SU-DHL-6 (cell line): ENCODE measurements at regions not wholly inside any gene's neighbourhood (a gene's known extent, or its start where the extent isn't known, plus 50 kb on each side); places are given as distances from the start of the nearest gene placed in this dataset.

Experiments used
- H2AFZ ChIP-seq: fragments of 200-600 bp; sonication (generic); 2 replicates; pipeline ENCODE4 v1.6.1; 2014; ENCODE audit warnings: low read depth, mild to moderate bottlenecking, moderate library complexity, mixed read lengths, antibody characterized with exemption, low read length; ENCODE audit not compliant: severe bottlenecking
- H3F3A ChIP-seq: fragments of 200-600 bp; shearing (Covaris generic); 2 replicates; pipeline ENCODE4 v1.6.0; 2016; ENCODE audit warnings: antibody characterized with exemption, mild to moderate bottlenecking; ENCODE audit not compliant: insufficient read depth
- H3K27ac ChIP-seq: fragments of 200-600 bp; sonication (generic); 2 replicates; pipeline ENCODE4 v1.5.1; 2016; ENCODE audit warnings: low read depth, mild to moderate bottlenecking, low read length, moderate library complexity, mixed read lengths
- H3K27me3 ChIP-seq: fragments of 200-600 bp; sonication (generic), shearing (Covaris generic); 2 replicates; pipeline ENCODE4 v1.6.0; 2014; ENCODE audit warnings: mild to moderate bottlenecking, low read length
- H3K36me3 ChIP-seq: fragments of 200-600 bp; sonication (generic); 2 replicates; pipeline ENCODE4 v1.6.1; 2014; ENCODE audit warnings: mild to moderate bottlenecking, low read length, mixed read lengths
- H3K4me2 ChIP-seq: fragments of 300-600, 200-600 bp; shearing (Covaris generic), sonication (generic); 2 replicates; pipeline ENCODE4 v1.6.0; 2014; ENCODE audit warnings: low read length, low read depth, mild to moderate bottlenecking; ENCODE audit not compliant: poor library complexity, severe bottlenecking
- H3K4me3 ChIP-seq: fragments of 200-600 bp; sonication (generic); 2 replicates; pipeline ENCODE4 v1.5.1; 2014; ENCODE audit warnings: antibody characterized with exemption, low read length, mild to moderate bottlenecking, mixed read lengths; ENCODE audit not compliant: insufficient read depth, poor library complexity, severe bottlenecking
- H3K79me2 ChIP-seq: fragments of 200-600 bp; sonication (generic); 2 replicates; pipeline ENCODE4 v1.6.1; 2014; ENCODE audit warnings: mild to moderate bottlenecking, low read length, moderate library complexity; ENCODE audit not compliant: insufficient read depth
- H3K9ac ChIP-seq: fragments of 200-600 bp; sonication (generic); 2 replicates; pipeline ENCODE4 v1.7.0; 2014; ENCODE audit warnings: mild to moderate bottlenecking, low read length
- H3K9me2 ChIP-seq: fragments of 200-600 bp; sonication (generic); replicated peaks from 2 replicates; pipeline ENCODE4 v1.6.1; 2014; ENCODE audit warnings: low read length; ENCODE audit not compliant: insufficient read depth
- H3K9me3 ChIP-seq: fragments of 200-600 bp; sonication (generic); 2 replicates; pipeline ENCODE4 v1.6.1; 2014; ENCODE audit warnings: low read length, mixed read lengths; ENCODE audit not compliant: insufficient read depth
- H4K20me1 ChIP-seq: fragments of 200-600 bp; sonication (generic); 2 replicates; pipeline ENCODE4 v1.6.1; 2014; ENCODE audit warnings: low read depth, mild to moderate bottlenecking, antibody characterized with exemption, low read length, moderate library complexity, mixed read lengths
- CTCF ChIP-seq: fragments of 200-600 bp; sonication (generic); IDR thresholded peaks from one replicate; pipeline ENCODE4 v1.5.1; 2017; ENCODE audit warnings: antibody characterized with exemption, mild to moderate bottlenecking, low read length, moderate library complexity; ENCODE audit not compliant: insufficient read depth, poor library complexity, severe bottlenecking
- EZH2phosphoT487 ChIP-seq: fragments of 200-600 bp; sonication (generic), shearing (Covaris generic); conservative IDR thresholded peaks from 2 replicates; pipeline ENCODE4 v1.6.1; 2018; ENCODE audit warnings: mild to moderate bottlenecking, antibody characterized with exemption, low read length, moderate library complexity, mixed read lengths

DNA sequence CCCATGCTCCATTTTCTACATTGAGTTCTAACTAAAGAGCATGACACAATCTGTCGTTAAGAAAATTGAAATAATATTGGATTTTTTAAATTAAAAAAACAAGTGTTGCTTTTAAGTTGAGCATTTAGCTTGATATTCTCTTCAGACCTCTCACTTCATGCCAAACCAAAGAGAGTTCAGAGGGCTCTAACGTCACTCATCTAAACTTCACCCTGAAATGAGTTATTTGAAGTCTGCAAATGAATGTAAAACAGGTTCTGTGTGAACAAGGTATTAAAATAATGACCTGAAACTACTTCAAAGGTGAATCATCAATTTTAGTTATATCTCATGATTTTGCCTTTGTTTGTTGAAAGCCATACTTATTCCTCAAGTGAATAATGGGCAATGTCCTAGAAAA, 61.8 kb downstream of the MRPL57 start:
- Histone ChIP-seq H4K20me1 (no peaks in the 10 kb centered on the region), H3K27ac (no peak overlapping the region), H3K27me3 (no peaks in the 10 kb centered on the region), H2AFZ (no peak overlapping the region), H3F3A (no peaks in the 10 kb centered on the region), H3K9ac (no peak overlapping the region), H3K9me2 (no peaks in the 10 kb centered on the region), H3K36me3 (no peaks in the 10 kb centered on the region), H3K79me2 (no peaks in the 10 kb centered on the region), H3K9me3 (no peaks in the 10 kb centered on the region), H3K4me2 (no peak overlapping the region), H3K4me3 (no peak overlapping the region)
- TF ChIP-seq EZH2phosphoT487 = no peak
- TF ChIP-seq CTCF = no peak

DNA sequence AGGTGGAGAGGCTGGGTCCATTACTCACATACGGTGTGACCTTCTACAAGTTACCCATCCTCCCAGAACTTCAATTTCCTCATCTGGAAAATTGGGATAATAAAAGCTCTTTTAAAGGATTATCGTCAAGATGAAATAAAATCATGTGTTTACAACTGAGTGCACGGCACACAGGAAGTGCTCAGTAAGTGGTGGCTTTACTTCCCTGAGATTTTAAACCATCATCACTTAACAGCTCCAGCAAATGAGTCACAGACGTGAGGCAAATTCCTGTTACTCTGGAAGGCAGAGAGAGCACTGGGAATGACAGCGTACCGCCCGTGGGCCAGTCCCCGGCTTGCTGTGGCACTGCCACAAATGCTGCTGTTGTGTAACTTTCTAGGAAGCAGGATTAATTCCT, 64.1 kb downstream of the MRPL57 start:
- Histone ChIP-seq H4K20me1 (no peaks in the 10 kb centered on the region), H3K9me2 (no peaks in the 10 kb centered on the region), H3K36me3 (no peaks in the 10 kb centered on the region), H3K9ac (no peak overlapping the region), H3K79me2 (no peaks in the 10 kb centered on the region), H3K4me2 (no peak overlapping the region), H3K27ac (no peak overlapping the region), H3K4me3 (no peak overlapping the region), H3K27me3 (no peaks in the 10 kb centered on the region), H3F3A (no peaks in the 10 kb centered on the region), H2AFZ (no peak overlapping the region), H3K9me3 (no peaks in the 10 kb centered on the region)
- no peak for TF ChIP-seq EZH2phosphoT487
- TF ChIP-seq CTCF = no peak

DNA sequence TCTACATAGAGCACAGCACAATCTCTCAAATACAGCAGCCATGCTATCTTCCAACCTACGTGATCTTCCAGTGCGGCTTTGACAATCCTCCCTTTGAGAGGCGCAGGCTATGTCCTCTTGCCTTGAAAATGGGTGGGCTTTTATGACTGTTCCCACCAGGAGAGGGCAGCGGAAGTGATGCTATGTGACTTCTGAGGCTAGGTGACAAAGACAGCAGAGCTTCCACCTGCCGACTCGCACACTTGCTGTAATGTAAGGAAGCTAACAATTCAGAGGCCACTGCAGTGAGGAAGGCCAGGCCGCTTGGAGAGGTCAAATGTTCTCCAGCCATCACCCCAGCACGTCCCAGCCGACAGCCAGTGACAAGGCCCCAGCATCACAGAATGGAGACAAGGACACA, 65.8 kb downstream of the MRPL57 start:
- Histone ChIP-seq H3K4me3 (no peak overlapping the region), H3F3A (no peaks in the 10 kb centered on the region), H3K9ac (no peak overlapping the region), H3K27me3 (no peaks in the 10 kb centered on the region), H3K9me2 (no peaks in the 10 kb centered on the region), H4K20me1 (no peaks in the 10 kb centered on the region), H3K27ac (no peak overlapping the region), H2AFZ (no peak overlapping the region), H3K79me2 (no peaks in the 10 kb centered on the region), H3K4me2 (no peak overlapping the region), H3K36me3 (no peaks in the 10 kb centered on the region), H3K9me3 (no peaks in the 10 kb centered on the region)
- TF ChIP-seq CTCF (no peak), EZH2phosphoT487 (no peak)
